ENCODE measurements at regions not wholly inside any gene's neighbourhood (a gene's known extent, or its start where the extent isn't known, plus 50 kb on each side); places are given as distances from the start of the nearest gene placed in this dataset.
"Not testable (repeated sequence)": the region's sequence is repeated elsewhere in the genome, so short reads cannot be mapped to it uniquely, and the experiment has no call there.

- DNase-seq (ENCODE audit: low read depth in 4 of 4, low spot score in 2 of 4) = no peak
Measured at GRCh38 chr4:18166925-18167324, 145.4 kb upstream of the LCORL start.

GRCh38 chr4:18162453-18162852, 140.9 kb upstream of the LCORL start:
- DNase-seq (ENCODE audit: low read depth in 4 of 4, low spot score in 2 of 4) = no peak

- DNase-seq (ENCODE audit: low read depth in 4 of 4, low spot score in 2 of 4) = not testable (repeated sequence)
Measured at GRCh38 chr4:18159117-18159912, 137.8 kb upstream of the LCORL start.

- no peak for DNase-seq (ENCODE audit: low read depth in 4 of 4, low spot score in 2 of 4)
Measured at GRCh38 chr4:18155067-18156041, 133.8 kb upstream of the LCORL start.

GRCh38 chr4:18138076-18138665, 116.6 kb upstream of the LCORL start:
- no peak for DNase-seq (ENCODE audit: low read depth in 4 of 4, low spot score in 2 of 4)

- no peak for DNase-seq (ENCODE audit: low read depth in 4 of 4, low spot score in 2 of 4)
Measured at GRCh38 chr4:18134111-18134510, 112.6 kb upstream of the LCORL start.

GRCh38 chr4:18130256-18130655, 108.7 kb upstream of the LCORL start:
- no peak for DNase-seq (ENCODE audit: low read depth in 4 of 4, low spot score in 2 of 4)

GRCh38 chr4:18128241-18128640, 106.7 kb upstream of the LCORL start:
- no peak for DNase-seq (ENCODE audit: low read depth in 4 of 4, low spot score in 2 of 4)

- no peak for DNase-seq (ENCODE audit: low read depth in 4 of 4, low spot score in 2 of 4)
Measured at GRCh38 chr4:18127030-18127429, 105.5 kb upstream of the LCORL start.

- DNase-seq (ENCODE audit: low read depth in 4 of 4, low spot score in 2 of 4) = no peak
Measured at GRCh38 chr4:18113710-18114331, 92.3 kb upstream of the LCORL start.

- DNase-seq (ENCODE audit: low read depth in 4 of 4, low spot score in 2 of 4) = no peak
Measured at GRCh38 chr4:18111081-18111480, 89.5 kb upstream of the LCORL start.

- DNase-seq (ENCODE audit: low read depth in 4 of 4, low spot score in 2 of 4) = no peak
Measured at GRCh38 chr4:18110099-18110498, 88.5 kb upstream of the LCORL start.

- DNase-seq (ENCODE audit: low read depth in 4 of 4, low spot score in 2 of 4) = no peak
Measured at GRCh38 chr4:18109676-18110075, 88.1 kb upstream of the LCORL start.

- DNase-seq (ENCODE audit: low read depth in 4 of 4, low spot score in 2 of 4) = not testable (repeated sequence)
Measured at GRCh38 chr4:18107848-18108528, 86.4 kb upstream of the LCORL start.

- no peak for DNase-seq (ENCODE audit: low read depth in 4 of 4, low spot score in 2 of 4)
Measured at GRCh38 chr4:18106620-18107019, 85.1 kb upstream of the LCORL start.

- no peak for DNase-seq (ENCODE audit: low read depth in 4 of 4, low spot score in 2 of 4)
Measured at GRCh38 chr4:18105030-18106011, 83.8 kb upstream of the LCORL start.

- no peak for DNase-seq (ENCODE audit: low read depth in 4 of 4, low spot score in 2 of 4)
Measured at GRCh38 chr4:18103876-18104605, 82.5 kb upstream of the LCORL start.

- no peak for DNase-seq (ENCODE audit: low read depth in 4 of 4, low spot score in 2 of 4)
Measured at GRCh38 chr4:18100657-18101056, 79.1 kb upstream of the LCORL start.

All from left renal cortex interstitium (tissue), 4 donors.